ENCODE measurements at regions not wholly inside any gene's neighbourhood (a gene's known extent, or its start where the extent isn't known, plus 50 kb on each side); places are given as distances from the start of the nearest gene placed in this dataset.

DNA sequence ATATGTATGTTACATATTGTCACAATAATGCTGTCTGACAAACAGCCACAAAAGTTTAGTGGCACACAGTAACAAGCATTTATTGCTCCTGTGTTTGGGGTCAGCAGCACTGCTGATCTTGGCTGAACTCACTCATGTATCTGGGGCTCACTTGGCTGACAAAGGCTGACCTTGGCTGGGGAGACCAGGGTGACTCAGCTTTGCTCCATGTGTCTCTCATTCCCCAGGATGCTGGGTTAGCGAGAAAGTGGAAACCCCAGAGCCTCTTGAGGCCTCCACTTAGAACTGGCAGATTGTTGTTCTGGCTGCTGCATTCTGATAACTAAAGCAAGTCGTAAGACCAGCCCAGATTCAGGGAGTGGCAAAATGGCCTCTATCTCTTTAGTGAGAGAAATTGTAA, 217.3 kb upstream of the HABP2 start:
- TF ChIP-seq, protein P1, sequence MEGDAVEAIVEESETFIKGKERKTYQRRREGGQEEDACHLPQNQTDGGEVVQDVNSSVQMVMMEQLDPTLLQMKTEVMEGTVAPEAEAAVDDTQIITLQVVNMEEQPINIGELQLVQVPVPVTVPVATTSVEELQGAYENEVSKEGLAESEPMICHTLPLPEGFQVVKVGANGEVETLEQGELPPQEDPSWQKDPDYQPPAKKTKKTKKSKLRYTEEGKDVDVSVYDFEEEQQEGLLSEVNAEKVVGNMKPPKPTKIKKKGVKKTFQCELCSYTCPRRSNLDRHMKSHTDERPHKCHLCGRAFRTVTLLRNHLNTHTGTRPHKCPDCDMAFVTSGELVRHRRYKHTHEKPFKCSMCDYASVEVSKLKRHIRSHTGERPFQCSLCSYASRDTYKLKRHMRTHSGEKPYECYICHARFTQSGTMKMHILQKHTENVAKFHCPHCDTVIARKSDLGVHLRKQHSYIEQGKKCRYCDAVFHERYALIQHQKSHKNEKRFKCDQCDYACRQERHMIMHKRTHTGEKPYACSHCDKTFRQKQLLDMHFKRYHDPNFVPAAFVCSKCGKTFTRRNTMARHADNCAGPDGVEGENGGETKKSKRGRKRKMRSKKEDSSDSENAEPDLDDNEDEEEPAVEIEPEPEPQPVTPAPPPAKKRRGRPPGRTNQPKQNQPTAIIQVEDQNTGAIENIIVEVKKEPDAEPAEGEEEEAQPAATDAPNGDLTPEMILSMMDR (conservative IDR thresholded peaks at IDR 0.05; ENCODE audit: low read depth in 2 of 2), result no peak
- no peak for TF ChIP-seq EZH2phosphoT487 (IDR thresholded peaks at IDR 0.05; ENCODE audit: unreplicated experiment)
- no peak for TF ChIP-seq EZH2 (IDR thresholded peaks at IDR 0.05; ENCODE audit: low read depth, unreplicated experiment)
- no peak for TF ChIP-seq POLR2AphosphoS5 (IDR thresholded peaks at IDR 0.05; ENCODE audit: low read depth)
- TF ChIP-seq JUNB (IDR thresholded peaks at IDR 0.05; ENCODE audit: unreplicated experiment), result no peak
- no peak for TF ChIP-seq STAT1 (IDR thresholded peaks at IDR 0.05; ENCODE audit: unreplicated experiment)
- no peak for TF ChIP-seq CREB1 (CRISPR knock-in tag; IDR thresholded peaks at IDR 0.05; ENCODE audit: low read depth)
